ENCODE measurements at regions not wholly inside any gene's neighbourhood (a gene's known extent, or its start where the extent isn't known, plus 50 kb on each side); places are given as distances from the start of the nearest gene placed in this dataset.

DNA sequence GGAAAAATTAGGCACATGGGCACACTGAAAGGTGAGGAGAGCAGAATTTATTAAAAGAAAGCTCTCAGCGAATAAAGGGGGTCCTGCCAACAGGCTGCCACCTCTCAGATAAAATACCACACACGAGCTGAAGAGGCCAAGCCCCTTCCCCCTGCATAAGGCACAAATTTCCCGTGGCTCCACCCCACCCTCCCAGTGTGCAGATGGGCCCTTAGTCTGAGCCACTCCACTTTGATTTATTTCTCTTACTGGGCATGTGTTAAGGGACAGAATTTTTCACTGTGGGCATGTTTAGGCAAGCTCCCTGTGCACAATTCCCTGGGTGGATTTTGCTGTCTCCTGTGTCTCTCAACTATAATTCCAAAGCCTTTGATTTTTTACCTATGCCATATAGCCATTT, 409.8 kb downstream of the TBL1XR1 start (continued):
- TF ChIP-seq, protein P1, sequence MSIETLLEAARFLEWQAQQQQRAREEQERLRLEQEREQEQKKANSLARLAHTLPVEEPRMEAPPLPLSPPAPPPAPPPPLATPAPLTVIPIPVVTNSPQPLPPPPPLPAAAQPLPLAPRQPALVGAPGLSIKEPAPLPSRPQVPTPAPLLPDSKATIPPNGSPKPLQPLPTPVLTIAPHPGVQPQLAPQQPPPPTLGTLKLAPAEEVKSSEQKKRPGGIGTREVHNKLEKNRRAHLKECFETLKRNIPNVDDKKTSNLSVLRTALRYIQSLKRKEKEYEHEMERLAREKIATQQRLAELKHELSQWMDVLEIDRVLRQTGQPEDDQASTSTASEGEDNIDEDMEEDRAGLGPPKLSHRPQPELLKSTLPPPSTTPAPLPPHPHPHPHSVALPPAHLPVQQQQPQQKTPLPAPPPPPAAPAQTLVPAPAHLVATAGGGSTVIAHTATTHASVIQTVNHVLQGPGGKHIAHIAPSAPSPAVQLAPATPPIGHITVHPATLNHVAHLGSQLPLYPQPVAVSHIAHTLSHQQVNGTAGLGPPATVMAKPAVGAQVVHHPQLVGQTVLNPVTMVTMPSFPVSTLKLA (conservative IDR thresholded peaks at IDR 0.05), result no peak
- TF ChIP-seq COPS2 (conservative IDR thresholded peaks at IDR 0.05), result no peak
- TF ChIP-seq, protein P2, sequence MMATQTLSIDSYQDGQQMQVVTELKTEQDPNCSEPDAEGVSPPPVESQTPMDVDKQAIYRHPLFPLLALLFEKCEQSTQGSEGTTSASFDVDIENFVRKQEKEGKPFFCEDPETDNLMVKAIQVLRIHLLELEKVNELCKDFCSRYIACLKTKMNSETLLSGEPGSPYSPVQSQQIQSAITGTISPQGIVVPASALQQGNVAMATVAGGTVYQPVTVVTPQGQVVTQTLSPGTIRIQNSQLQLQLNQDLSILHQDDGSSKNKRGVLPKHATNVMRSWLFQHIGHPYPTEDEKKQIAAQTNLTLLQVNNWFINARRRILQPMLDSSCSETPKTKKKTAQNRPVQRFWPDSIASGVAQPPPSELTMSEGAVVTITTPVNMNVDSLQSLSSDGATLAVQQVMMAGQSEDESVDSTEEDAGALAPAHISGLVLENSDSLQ (IDR thresholded peaks at IDR 0.05), result no peak
- no peak for TF ChIP-seq SRSF9 (IDR thresholded peaks at IDR 0.05; ENCODE audit: borderline replicate concordance, low read depth, low read length)
- no peak for TF ChIP-seq CBFA2T3 (IDR thresholded peaks at IDR 0.05)
- TF ChIP-seq U2AF2 (optimal IDR thresholded peaks at IDR 0.05; ENCODE audit: low read depth, low read length), result no peak
- no peak for TF ChIP-seq NFE2 (IDR thresholded peaks at IDR 0.05; ENCODE audit: low read depth)
- no peak for TF ChIP-seq ZBTB1 (CRISPR knock-in tag; IDR thresholded peaks at IDR 0.05; ENCODE audit: borderline replicate concordance, low read depth)
- TF ChIP-seq EHMT2 (IDR thresholded peaks at IDR 0.05), result no peak
- TF ChIP-seq STAG1 (CRISPR knock-in tag; IDR thresholded peaks at IDR 0.05; ENCODE audit: borderline replicate concordance), result no peak

DNA sequence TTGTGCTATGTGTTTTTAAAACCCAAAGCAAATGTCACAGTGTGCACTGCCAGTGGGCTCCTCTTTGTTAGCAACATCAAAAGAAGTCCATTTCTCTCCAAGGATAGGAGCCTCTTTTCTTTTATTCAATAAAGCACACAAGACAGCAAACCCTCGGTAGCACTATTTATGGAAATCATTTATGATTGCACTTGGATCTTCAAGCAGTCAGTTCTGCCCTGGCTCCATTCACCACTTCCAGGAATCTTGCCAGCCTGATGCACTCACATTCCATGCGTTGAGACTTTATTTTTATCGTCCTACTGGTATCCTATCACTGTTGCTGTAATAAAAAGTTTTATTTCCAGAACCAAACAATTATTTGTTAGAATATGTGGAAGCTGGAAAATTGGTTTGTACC, 412.1 kb downstream of the TBL1XR1 start:
- 0% methylated on average over 3 of the region's 3 CpGs for WGBS (ENCODE audit: insufficient coverage, low coverage, missing lambda C conversion rate)
- Histone ChIP-seq H3K79me2 (ENCODE audit: control insufficient read depth, insufficient read depth, low read length) (no peaks in the 10 kb centered on the region), H3K27me3 (ENCODE audit: control insufficient read depth in 2 of 2, insufficient read depth in 2 of 2, low read length in 2 of 2) (peaks cover 0 to 2% of the 10 kb centered on the region in 2 experiments; a peak in 1 of 5 replicates), H3K9me3 (replicated peaks; ENCODE audit: control insufficient read depth, insufficient read depth, low read depth, low read length) (no peaks in the 10 kb centered on the region), H3K36me3 (ENCODE audit: control insufficient read depth, insufficient read depth, low read length) (no peaks in the 10 kb centered on the region), H2AFZ (ENCODE audit: low read depth, low read length) (no peak overlapping the region), H3K4me2 (ENCODE audit: insufficient read depth, low read length) (no peak overlapping the region), H3K27ac (ENCODE audit: extremely low read depth, low read depth, low read length) (no peak overlapping the region), H4K20me1 (replicated peaks; ENCODE audit: control insufficient read depth, insufficient read depth, low read length) (no peaks in the 10 kb centered on the region), H3K9ac (ENCODE audit: insufficient read depth in 1 of 2, low read depth in 2 of 2, low read length in 2 of 2) (no peak overlapping the region), H3K9me1 (ENCODE audit: control insufficient read depth, insufficient read depth, low read length) (no peaks in the 10 kb centered on the region), H3K4me3 (no peak overlapping the region), H3K4me1 (replicated peaks in 1 of 2; ENCODE audit: control insufficient read depth in 2 of 2, insufficient read depth in 2 of 2, low read length in 2 of 2) (no peaks in the 10 kb centered on the region)
- no peak for TF ChIP-seq SMC3 (conservative IDR thresholded peaks at IDR 0.05; ENCODE audit: insufficient read depth, low read depth, low read length)
- TF ChIP-seq CBX2 (IDR thresholded peaks at IDR 0.05; ENCODE audit: insufficient read depth, low read length, poor library complexity, severe bottlenecking), result no peak
- TF ChIP-seq CBX8 (IDR thresholded peaks at IDR 0.05; ENCODE audit: borderline replicate concordance, extremely low read depth, low read depth, low read length, poor library complexity, severe bottlenecking), result no peak
- TF ChIP-seq ZNF384 (IDR thresholded peaks at IDR 0.05; ENCODE audit: low read depth, low read length), result no peak
- TF ChIP-seq POLR3G (IDR thresholded peaks at IDR 0.05; ENCODE audit: extremely low read depth, insufficient read length, insufficient replicate concordance), result no peak
- no peak for TF ChIP-seq FOXJ3 (CRISPR knock-in tag; IDR thresholded peaks at IDR 0.05)
- no peak for TF ChIP-seq BHLHE40 (IDR thresholded peaks at IDR 0.05; ENCODE audit: low read length)
- no peak for TF ChIP-seq U2AF2 (optimal IDR thresholded peaks at IDR 0.05; ENCODE audit: low read depth, low read length)
- TF ChIP-seq ZNF232 (CRISPR knock-in tag; IDR thresholded peaks at IDR 0.05), result no peak
- TF ChIP-seq SRSF3 (IDR thresholded peaks at IDR 0.05; ENCODE audit: insufficient read depth, low read length), result no peak
- no peak for TF ChIP-seq KLF1 (tag; IDR thresholded peaks at IDR 0.05)
- TF ChIP-seq CHD2 (IDR thresholded peaks at IDR 0.05; ENCODE audit: low read depth, low read length), result no peak
- no peak for TF ChIP-seq COPS2 (conservative IDR thresholded peaks at IDR 0.05)
- DNase-seq (ENCODE audit: extremely low read depth in 1 of 4, low spot score in 3 of 4) (no peak), FAIRE-seq (no peak), ATAC-seq (no peak)
- POLR2A ChIA-PET, result no interaction called here
- intact Hi-C loops (cut with micrococcal nuclease), result no loop called here
- no TSS peak for BruUV-seq (replicated peaks)
- CTCF ChIA-PET (ENCODE audit: low intra/inter-chr PET ratio), result no interaction called here
- in situ Hi-C loops (cut with MboI), result no loop called here

Measured in K562 (cell line).